Activated T-cell treated with anti-CD3 and anti-CD28 coated beads, Interleukin-2, amount 50 U/mL, for 72 hours (primary cell): ENCODE measurements at regions not wholly inside any gene's neighbourhood (a gene's known extent, or its start where the extent isn't known, plus 50 kb on each side); places are given as distances from the start of the nearest gene placed in this dataset.

Experiments used
- ATAC-seq, 2 donors: fragments of 150-1000 bp; cut with Tn5 transposase; replicated peaks in 1 of 2; 2 replicates each; pipeline ENCODE4 v1.10.0; 2021; ENCODE audit warnings: moderate library complexity in 2 of 2, mild to moderate bottlenecking in 1 of 2
- DNase-seq, 2 donors: peaks; one replicate each; pipeline ENCODE4 v3.0.0; 2021 to 2022; ENCODE audit warnings: mixed read lengths in 1 of 2
- H3K27ac Mint-ChIP-seq: one replicate; pipeline ENCODE4 v1.8.0; 2022; ENCODE audit warnings: mild to moderate bottlenecking, moderate library complexity, mixed read lengths
- H3K27me3 Mint-ChIP-seq: one replicate; pipeline ENCODE4 v1.8.0; 2022; ENCODE audit warnings: low read depth, mixed read lengths
- H3K36me3 Mint-ChIP-seq, 2 donors: one replicate each; pipeline ENCODE4 v1.8.0; 2022; ENCODE audit warnings: mixed read lengths in 2 of 2, mild to moderate bottlenecking in 1 of 2; ENCODE audit not compliant: insufficient read depth in 2 of 2
- H3K4me1 Mint-ChIP-seq: one replicate; pipeline ENCODE4 v1.8.0; 2022; ENCODE audit warnings: low read depth, mixed read lengths
- H3K4me3 Mint-ChIP-seq, 2 donors: one replicate each; pipeline ENCODE4 v1.8.0; 2022; ENCODE audit warnings: mild to moderate bottlenecking in 2 of 2, mixed read lengths in 2 of 2, moderate library complexity in 2 of 2
- H3K9me3 Mint-ChIP-seq, 2 donors: one replicate each; pipeline ENCODE4 v1.8.0; 2022; ENCODE audit warnings: mixed read lengths in 2 of 2

GRCh38 chr1:39104158-39105060 is 78.3 kb downstream of the NDUFS5 start:
- DNase-seq, result no peak
- Mint-ChIP-seq H3K27ac (no peak overlapping the region), H3K4me1 (peaks cover 35% of the 10 kb centered on the region), H3K4me3 (peak overlapping the region; percentile 24 to 45), H3K36me3 (no peaks in the 10 kb centered on the region), H3K9me3 (no peaks in the 10 kb centered on the region), H3K27me3 (peaks cover 9% of the 10 kb centered on the region)
- no peak for ATAC-seq

- DNase-seq (peak; percentile 76 to 79), ATAC-seq (peak; percentile 84)
- Mint-ChIP-seq H3K27ac (no peak overlapping the region), H3K4me3 (peak overlapping the region in 1 of 2 donors; percentile 89), H3K9me3 (no peaks in the 10 kb centered on the region), H3K36me3 (no peaks in the 10 kb centered on the region), H3K4me1 (peaks cover 43% of the 10 kb centered on the region), H3K27me3 (peaks cover 9% of the 10 kb centered on the region)
Measured at GRCh38 chr1:39105061-39105840, 79.1 kb downstream of the NDUFS5 start.

GRCh38 chr1:39105841-39106765 is 80.0 kb downstream of the NDUFS5 start:
- Mint-ChIP-seq H3K27ac (no peak overlapping the region), H3K4me3 (peak overlapping the region in 1 of 2 donors; percentile 89), H3K27me3 (peaks cover 9% of the 10 kb centered on the region), H3K9me3 (no peaks in the 10 kb centered on the region), H3K4me1 (peaks cover 48% of the 10 kb centered on the region), H3K36me3 (no peaks in the 10 kb centered on the region)
- ATAC-seq (peak; percentile 36 to 45), DNase-seq (peak; percentile 40 to 47)

- no peaks in the 10 kb centered on the region for H3K36me3 Mint-ChIP-seq
- peaks cover 9% of the 10 kb centered on the region for H3K27me3 Mint-ChIP-seq
- no peak overlapping the region for H3K27ac Mint-ChIP-seq
- DNase-seq (no peak), ATAC-seq (no peak)
- no peaks in the 10 kb centered on the region for H3K9me3 Mint-ChIP-seq
- H3K4me3 Mint-ChIP-seq, result no peak overlapping the region
- H3K4me1 Mint-ChIP-seq, result peaks cover 48% of the 10 kb centered on the region
Measured at GRCh38 chr1:39106801-39107327, 80.7 kb downstream of the NDUFS5 start.

GRCh38 chr1:39107341-39108290 is 81.5 kb downstream of the NDUFS5 start:
- ATAC-seq (no peak), DNase-seq (no peak)
- H3K9me3 Mint-ChIP-seq, result no peaks in the 10 kb centered on the region
- no peak overlapping the region for H3K4me3 Mint-ChIP-seq
- no peak overlapping the region for H3K27ac Mint-ChIP-seq
- H3K4me1 Mint-ChIP-seq, result peaks cover 43% of the 10 kb centered on the region
- peaks cover 9% of the 10 kb centered on the region for H3K27me3 Mint-ChIP-seq
- H3K36me3 Mint-ChIP-seq, result no peaks in the 10 kb centered on the region

- peaks cover 22% of the 10 kb centered on the region for H3K4me1 Mint-ChIP-seq
- ATAC-seq, result peak; percentile 17 to 42
- H3K27ac Mint-ChIP-seq, result peak overlapping the region; percentile 65
- no peak for DNase-seq
- H3K27me3 Mint-ChIP-seq, result peaks cover 11% of the 10 kb centered on the region
- H3K4me3 Mint-ChIP-seq, result no peak overlapping the region
- H3K36me3 Mint-ChIP-seq, result no peaks in the 10 kb centered on the region
- no peaks in the 10 kb centered on the region for H3K9me3 Mint-ChIP-seq
Measured at GRCh38 chr1:39109644-39110043, 83.5 kb downstream of the NDUFS5 start.

- peaks cover 9% of the 10 kb centered on the region for H3K27me3 Mint-ChIP-seq
- no peak for ATAC-seq
- H3K27ac Mint-ChIP-seq, result no peak overlapping the region
- peaks cover 22% of the 10 kb centered on the region for H3K4me1 Mint-ChIP-seq
- no peaks in the 10 kb centered on the region for H3K9me3 Mint-ChIP-seq
- H3K4me3 Mint-ChIP-seq, result peak overlapping the region in 1 of 2 donors; percentile 39
- DNase-seq, result no peak
- H3K36me3 Mint-ChIP-seq, result no peaks in the 10 kb centered on the region
Measured at GRCh38 chr1:39110325-39110851, 84.2 kb downstream of the NDUFS5 start.

GRCh38 chr1:39110882-39111281 is 84.7 kb downstream of the NDUFS5 start:
- H3K27ac Mint-ChIP-seq, result no peak overlapping the region
- H3K27me3 Mint-ChIP-seq, result peaks cover 9% of the 10 kb centered on the region
- H3K36me3 Mint-ChIP-seq, result no peaks in the 10 kb centered on the region
- ATAC-seq (no peak), DNase-seq (no peak)
- peaks cover 22% of the 10 kb centered on the region for H3K4me1 Mint-ChIP-seq
- H3K4me3 Mint-ChIP-seq, result no peak overlapping the region
- no peaks in the 10 kb centered on the region for H3K9me3 Mint-ChIP-seq

- no peak overlapping the region for H3K4me3 Mint-ChIP-seq
- H3K4me1 Mint-ChIP-seq, result peaks cover 22% of the 10 kb centered on the region
Measured at GRCh38 chr1:39113109-39113743, 87.1 kb downstream of the NDUFS5 start.

GRCh38 chr1:39115271-39116110 is 89.0 kb upstream of the MACF1 start:
- no peak overlapping the region for H3K27ac Mint-ChIP-seq
- no peak overlapping the region for H3K4me3 Mint-ChIP-seq
- H3K36me3 Mint-ChIP-seq, result no peaks in the 10 kb centered on the region
- peaks cover 9% of the 10 kb centered on the region for H3K27me3 Mint-ChIP-seq
- H3K4me1 Mint-ChIP-seq, result peaks cover 9% of the 10 kb centered on the region
- peak; percentile 82 to 85 for ATAC-seq
- H3K9me3 Mint-ChIP-seq, result no peaks in the 10 kb centered on the region
- peak in 1 of 2 donors; percentile 24 for DNase-seq

More at GRCh38 chr1:39113109-39113743, 87.1 kb downstream of the NDUFS5 start:
- peaks cover 9% of the 10 kb centered on the region for H3K27me3 Mint-ChIP-seq
- H3K9me3 Mint-ChIP-seq, result no peaks in the 10 kb centered on the region
- no peaks in the 10 kb centered on the region for H3K36me3 Mint-ChIP-seq
- H3K27ac Mint-ChIP-seq, result no peak overlapping the region
- DNase-seq (no peak), ATAC-seq (no peak)
